NAMALWA (cell line): ENCODE measurements at regions not wholly inside any gene's neighbourhood (a gene's known extent, or its start where the extent isn't known, plus 50 kb on each side); places are given as distances from the start of the nearest gene placed in this dataset.
"Not testable (repeated sequence)": the region's sequence is repeated elsewhere in the genome, so short reads cannot be mapped to it uniquely, and the experiment has no call there.

ENCODE experiments used
- DNase-seq: peaks from one replicate; pipeline ENCODE4 v3.0.0-alpha.2; 2015; ENCODE audit warnings: low spot score

DNA sequence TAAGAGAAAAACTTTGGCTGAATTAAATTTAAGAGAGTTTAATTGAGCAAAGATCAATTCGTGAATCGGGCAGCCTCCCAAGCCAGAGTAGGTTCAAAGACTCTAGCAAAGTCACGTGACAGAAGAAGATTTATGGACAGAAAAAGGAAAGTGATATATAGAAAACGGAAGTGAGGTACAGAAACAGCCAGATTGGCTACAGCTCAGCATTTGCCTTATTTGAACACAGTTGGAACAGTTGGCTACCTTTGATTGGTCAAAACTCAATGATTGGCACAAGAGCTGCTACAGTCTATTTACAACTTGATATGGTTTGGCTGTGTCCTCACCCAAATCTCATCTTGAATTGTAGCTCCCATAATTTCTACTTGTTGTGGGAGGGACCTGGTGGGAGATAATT, 102.6 kb downstream of the PLG start:
- DNase-seq, result no peak

DNA sequence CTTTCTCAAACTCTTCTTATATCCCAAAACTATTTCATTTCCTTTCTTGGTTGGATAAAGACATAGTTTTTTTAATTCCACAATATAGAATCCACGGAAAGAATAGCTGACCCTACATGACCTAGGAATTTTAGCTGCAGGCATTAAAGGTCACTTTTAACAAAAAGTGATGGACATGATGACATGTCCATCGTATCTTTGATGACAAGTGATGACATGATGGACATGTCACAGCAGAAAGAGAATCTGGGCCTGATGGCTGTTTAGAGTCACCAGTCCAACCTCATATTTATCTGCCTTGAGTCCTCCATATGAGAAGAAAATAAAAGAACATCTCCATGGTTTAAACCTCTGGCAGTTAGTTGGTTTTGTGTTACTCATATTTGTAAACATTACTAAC, 106.2 kb downstream of the PLG start:
- no peak for DNase-seq

DNA sequence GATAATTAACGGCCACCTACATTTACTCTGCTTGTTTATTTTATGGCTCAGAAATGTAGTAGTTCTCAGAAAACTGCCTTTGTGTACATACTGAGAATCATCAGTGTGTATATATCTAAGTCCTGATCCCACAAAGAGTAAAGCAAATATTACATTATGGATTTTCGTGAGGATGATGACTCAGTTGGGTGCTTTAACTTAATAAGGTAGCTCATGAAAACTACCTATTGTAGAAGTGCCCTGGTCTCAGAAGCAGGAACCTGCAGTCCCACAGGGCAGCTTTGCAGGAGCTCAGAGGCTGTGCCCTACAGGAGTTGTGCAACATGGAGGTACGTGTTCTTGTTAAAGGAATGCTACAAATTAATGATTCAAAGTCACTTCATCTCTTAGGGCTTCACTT, 108.2 kb downstream of the PLG start:
- DNase-seq, result no peak

DNA sequence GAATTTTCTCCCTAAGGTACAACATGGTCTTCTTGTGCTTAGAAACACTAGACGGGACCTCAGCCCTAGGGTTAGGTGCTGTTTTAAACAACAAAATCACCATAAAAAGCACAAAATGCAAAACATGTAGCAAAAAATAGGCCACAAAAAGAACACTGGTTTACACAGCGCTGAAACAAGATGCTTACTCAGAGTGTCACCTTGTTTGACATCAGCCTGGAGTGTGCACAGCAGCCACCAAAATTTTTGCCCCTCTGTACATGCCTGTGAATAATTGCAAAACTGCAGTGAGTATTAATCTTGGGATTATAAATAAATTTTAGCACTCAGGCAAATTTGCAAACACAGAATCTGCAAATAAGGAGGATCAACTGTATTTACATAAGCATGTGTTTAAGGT, 110.1 kb downstream of the PLG start:
- DNase-seq, result no peak

DNA sequence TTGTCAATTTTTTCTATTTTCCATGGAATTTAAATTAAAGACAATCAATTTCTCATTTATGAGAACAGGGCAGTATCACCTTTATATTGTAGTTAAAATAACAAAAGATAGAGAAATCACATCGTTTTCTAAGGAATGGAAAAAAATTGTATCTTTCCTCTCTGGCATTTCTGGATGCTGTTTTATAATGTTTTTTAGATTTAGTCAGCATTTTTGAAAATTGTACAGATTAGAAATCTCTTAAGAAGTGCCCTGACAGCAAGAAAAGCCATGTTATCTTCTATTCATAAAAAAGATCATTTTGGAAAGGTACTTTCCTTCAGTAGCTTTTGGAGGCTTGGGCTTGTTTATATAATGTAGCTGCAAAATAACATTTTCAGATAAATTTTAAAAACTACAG, 116.9 kb downstream of the PLG start:
- DNase-seq, result no peak

DNA sequence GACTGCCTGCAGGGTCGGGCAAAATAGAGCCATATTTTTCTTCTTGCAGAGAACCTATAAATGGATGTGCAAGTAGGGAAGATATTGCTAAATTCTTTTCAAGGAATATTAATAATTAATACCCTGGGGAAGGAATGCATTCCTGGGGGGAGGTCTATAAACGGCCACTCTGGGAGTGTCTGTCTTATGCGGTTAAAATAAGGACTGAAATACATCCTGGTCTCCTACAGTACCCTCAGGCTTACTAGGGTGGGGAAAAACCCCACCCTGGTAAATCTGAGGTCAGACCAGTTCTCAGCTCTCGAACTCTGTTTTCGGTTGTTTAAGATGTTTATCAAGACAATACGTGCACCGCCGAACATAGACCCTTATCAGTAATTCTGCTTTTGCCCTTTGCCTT, 118.6 kb downstream of the PLG start:
- DNase-seq, result not testable (repeated sequence)

DNA sequence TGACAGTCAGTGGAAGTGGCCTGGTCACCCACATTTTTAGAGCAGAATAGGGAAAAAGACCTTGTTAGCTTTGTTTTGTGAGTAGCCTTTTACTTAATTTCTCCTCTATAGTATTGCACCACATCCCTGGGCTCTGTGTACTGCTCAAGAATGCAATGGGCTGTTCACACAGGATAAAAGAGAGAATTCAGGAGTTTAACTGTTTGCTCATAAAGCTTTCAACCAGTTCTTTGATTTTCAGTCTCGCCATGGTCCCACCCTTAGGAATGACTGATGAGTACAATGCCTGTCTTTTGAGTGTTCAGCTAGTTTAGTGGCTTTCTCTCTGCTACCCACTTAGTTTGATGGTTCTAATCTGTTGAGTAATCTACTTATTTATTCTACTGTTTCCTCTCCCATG, 129.7 kb downstream of the PLG start:
- DNase-seq, result no peak

DNA sequence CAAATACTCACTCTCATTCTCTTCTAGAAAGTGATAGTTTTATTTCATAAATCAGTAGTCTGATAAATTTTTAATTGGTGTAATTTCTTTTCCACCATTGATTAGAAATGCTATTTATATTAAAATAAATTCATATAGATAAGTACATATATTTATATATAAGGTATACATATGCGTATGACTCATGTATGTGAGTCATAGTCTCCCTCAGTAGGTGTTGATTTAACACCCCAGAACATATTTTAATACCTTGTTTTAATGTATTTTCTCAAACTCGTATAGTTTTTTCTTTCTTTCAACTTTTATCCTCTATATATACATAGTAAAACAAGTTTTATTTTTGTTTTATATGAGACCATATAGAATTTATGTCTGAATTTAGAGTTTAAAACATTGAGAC, 130.4 kb downstream of the PLG start:
- no peak for DNase-seq

DNA sequence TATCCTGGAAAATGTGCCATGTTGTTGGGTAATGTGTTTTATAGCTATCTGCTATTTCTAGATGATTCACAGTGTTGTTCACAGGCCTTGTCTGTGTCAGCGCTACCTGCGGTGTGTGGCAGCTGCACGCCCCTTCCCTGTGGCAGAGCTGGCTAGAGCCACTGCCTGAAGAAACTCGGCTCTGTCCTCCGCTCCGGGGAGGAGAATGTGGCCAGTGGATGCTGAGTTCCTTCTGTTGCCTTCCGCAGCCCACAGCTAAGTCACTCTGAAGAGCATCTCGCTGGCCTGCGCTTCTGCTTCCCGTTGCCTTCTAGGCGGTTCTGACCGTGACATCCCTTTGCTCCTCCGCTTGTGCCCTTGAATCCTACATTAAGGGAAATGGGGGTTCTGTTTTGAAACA, 135.1 kb downstream of the PLG start:
- DNase-seq, result no peak

DNA sequence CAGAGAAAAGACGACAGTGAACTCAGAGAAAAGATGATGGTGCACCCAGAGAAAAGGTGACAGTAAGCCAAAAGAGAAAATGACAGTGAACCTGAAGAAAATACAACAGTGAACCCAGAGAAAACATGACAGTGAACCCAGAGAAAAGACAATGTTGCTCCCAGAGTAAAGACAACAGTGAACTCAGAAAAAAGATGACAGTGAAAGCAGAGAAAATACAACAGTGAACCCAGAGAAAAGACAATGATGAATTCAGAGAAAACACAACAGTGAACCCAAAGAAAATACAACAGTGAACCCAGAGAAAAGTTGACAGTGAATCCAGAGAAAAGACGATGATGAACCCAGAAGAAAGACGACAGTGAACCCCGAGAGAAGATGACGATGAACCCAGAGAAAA, 140.5 kb upstream of the MAP3K4 start:
- no peak for DNase-seq

DNA sequence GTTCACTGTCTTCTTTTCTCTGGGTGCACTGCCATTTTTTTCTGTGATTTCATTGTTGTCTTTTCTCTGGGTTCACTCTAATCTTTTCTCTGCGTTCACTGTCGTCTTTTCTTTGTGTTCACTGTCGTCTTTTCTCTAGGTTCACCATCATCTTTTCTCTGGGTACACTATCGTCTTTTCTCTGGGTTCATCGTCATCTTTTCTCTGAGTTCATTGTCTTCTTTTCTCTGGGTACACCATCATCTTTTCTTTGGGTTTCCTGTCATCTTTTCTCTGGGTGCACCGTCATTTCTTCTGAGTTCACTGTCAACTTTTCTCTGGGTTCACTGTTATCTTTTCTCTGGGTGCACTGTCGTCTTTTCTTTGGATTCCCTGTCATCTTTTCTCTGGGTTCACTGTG, 137.6 kb upstream of the MAP3K4 start:
- DNase-seq, result no peak

DNA sequence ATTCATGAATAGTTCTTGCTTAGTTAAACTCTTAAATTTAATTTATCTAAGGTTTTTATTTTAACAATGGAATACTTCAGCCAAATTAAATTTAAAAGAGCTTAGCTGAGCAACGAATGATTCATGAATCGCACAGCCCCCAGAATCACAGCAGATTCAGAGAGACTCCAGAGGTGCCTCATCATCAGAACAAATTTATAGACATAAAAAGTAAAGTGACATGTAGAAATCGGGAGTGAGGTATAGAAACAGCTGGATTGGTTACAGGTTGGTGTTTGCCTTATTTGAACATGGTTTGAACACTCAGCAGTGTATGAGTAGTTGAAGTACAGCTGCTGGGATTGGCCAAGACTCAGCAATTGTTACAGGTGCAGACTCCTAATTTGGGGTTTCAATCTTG, 132.7 kb upstream of the MAP3K4 start:
- no peak for DNase-seq

DNA sequence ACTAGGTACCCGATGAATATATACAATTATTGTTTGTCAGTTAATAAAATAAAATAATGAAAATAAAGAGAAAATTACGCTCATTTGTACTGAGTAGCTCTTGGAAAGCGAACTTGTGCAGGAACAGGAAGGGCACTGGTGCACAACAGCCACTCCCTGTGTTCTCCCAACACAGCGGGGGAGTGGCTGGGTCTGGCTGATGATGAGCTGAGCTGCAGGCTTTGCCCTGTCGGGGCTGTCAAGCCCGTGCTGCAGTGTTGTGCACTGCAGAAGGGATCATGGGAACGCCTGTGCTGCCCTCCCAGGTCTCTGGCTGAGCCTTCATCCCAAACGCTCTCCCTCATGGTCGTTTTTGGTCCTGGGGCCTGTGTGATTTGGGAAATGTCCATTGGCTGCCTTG, 131.7 kb upstream of the MAP3K4 start:
- no peak for DNase-seq

DNA sequence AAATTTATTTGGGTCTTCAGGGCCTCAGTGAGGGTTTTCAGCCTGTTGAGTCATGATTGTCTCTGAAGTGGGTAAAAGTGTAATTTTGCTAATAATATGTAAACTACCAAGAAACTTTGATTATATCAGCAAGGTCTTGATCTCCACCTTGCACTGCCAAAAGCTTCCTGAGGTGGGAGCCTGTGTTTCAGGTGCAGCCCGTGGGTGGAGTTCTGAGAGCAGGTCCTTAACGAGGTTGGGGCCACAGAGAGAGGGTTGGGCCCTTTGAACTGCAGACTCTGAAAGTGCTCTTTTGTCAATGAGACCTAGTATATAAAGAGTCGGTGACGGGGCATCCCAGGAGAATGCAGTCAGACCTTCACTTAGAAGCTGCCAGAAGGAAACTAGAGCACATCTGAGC, 129.7 kb upstream of the MAP3K4 start:
- no peak for DNase-seq

DNA sequence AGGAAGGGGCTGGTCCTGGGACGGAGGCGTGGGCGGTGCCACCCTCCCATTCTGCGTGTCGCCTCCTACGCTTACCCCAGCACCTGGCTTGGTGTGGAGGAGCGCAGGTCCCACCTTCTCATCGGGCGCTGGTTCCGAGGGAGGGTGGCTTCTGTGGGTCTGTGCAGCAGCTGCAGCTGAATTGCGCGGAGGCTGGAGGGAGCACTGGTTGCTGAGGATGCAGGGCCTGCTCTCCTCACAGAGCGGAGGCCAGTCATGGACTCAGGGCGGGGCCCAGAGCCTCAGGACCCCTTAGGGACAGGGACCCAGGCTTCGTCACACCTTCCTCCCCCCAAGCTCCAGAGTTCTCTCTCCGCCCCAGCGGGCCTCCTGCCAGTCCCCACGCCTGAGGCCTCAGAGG, 127.8 kb upstream of the MAP3K4 start:
- no peak for DNase-seq

DNA sequence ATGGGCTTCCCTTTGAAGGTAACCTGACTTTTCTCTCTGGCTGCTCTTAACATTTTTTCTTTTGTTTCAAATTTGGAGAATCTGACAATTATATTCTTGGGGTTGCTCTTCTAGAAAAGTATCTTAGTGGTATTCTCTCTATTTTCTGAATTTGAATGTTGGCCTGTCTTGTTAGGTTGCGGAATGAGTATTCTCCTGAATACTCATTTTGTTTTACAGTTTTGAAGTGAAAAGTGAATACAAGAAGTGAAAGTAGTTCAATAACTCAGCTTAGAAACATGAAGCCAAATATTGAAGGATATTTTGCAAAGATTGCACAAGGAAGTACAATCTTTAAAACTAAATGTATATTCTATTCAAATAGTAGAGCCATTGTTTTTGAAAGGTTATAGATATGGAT, 120.2 kb upstream of the MAP3K4 start:
- no peak for DNase-seq

DNA sequence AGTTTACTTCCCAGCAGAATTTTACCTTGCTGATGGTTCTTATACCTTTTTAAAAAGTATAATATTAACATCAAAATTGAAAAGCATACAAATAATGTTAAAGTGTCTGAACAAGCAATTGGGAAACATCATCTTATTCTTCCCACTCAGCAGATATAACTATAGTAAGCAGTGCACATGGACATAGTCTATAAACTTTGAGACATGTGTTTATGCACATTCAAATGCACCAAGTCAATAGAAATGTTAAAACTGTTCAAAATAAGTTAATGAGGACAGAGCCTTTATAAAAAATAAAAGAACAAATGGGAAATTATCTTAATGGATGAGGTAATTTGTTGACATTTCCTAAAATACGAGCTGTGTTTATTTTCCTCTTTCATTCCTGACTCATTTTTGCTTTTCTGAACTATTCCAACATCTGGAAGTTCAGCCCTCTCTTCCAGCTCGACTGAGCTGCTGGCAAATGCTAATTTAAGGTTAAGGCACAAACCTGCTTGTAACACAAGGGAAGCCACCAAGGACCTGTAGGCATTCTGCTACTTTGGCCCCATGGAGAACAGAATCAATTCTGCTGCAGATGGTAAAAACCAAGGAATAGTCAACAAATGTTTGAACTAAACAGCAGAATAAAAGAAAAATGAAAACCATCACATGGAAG, 110.3 kb upstream of the MAP3K4 start:
- DNase-seq, result no peak

DNA sequence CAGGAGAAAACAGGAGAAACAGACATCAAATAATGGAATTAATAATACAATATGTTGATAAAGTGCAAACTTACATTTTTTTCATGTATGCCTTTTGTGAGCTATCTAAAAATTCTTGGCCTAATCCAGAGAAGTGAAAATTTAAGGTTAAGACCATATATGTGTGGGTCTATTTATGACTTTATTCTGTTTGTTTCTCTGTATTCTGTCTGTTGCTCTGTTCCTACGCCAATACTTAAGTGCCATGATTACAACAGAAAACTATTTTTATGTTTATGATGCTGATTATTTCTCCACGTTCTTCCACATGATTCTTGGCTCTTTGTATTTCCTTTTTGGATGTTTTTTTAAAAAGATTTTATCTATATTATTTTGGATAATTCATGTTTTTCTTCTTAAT, 109.6 kb upstream of the MAP3K4 start:
- no peak for DNase-seq

DNA sequence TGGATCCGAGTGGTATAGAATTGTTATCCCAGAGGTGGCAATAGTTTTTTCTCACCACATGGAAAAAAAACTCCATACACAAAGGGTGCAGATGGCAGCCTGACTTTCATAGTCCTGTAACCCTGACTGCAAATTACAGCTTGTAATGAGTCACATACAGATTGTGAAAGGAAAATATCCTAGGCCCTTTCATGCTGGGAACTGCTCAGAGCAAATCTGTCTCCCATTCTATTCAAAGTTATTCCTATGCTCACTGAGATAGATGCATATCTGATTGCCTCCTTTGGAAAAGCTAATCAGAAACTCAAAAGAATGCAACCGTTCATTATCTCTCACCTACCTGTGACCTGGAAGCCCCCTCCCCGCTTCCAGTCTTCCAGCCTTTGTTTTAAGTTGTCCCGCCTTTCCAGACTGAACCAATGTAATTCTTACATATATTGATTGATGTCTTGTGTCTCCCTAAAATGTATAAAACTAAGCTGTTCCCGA, 108.7 kb upstream of the MAP3K4 start:
- no peak for DNase-seq

DNA sequence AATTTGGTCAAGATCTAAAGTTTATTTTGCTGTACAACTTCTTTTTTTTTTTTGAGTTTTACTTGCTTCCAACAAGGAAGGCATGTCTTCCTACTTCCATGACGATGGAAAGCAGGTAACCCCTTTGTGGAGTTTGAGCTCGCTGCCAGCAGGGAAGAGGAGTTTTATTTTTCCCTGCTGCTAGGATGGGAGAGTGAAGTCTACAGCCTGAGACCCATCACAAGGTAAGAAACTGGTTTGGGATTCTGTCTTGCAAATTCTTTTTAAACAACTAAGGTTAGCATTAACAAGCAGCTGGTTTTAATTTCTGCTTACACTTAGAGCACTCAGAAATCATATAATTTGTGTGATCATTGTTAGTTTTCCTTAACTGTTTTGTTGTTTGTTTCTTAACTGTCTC, 108.0 kb upstream of the MAP3K4 start:
- no peak for DNase-seq

DNA sequence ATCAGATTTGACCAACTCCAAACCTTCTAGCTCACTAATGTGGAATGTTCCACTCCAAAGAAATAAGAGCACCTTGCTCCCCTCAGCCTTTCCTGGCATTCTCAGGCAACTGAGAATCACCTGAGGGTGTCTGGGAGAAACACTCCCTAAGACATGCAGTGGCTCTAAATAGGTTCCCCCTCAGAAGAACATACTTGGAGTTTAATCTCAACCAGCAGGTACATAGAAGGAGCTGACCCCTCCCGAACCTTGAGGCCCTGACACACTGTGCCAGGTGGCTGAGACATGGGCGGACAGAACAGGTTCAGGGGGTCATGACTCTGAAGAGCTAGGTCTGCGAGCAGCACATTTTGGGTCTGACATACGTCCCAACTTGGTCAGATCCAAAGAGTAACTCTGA, 107.6 kb upstream of the MAP3K4 start:
- DNase-seq, result no peak

DNA sequence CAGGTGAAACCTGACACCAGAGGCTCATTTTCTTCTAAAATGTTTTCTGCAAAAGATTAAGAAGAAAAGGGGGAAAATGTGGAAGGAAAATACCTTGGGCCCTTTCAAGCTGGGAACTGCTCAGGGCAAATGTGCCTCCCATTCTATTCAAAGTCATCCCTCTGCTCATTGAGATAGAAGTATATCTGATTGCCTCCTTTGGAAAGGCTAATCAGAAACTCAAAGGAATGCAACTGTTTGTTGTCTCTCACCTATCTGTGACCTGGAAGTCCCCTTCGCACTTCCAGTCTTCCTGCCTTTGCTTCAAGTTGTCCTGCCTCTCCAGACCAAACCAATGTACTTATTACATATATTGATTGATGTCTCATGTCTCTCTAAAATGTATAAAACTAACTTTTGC, 102.4 kb upstream of the MAP3K4 start:
- DNase-seq, result not testable (repeated sequence)

DNA sequence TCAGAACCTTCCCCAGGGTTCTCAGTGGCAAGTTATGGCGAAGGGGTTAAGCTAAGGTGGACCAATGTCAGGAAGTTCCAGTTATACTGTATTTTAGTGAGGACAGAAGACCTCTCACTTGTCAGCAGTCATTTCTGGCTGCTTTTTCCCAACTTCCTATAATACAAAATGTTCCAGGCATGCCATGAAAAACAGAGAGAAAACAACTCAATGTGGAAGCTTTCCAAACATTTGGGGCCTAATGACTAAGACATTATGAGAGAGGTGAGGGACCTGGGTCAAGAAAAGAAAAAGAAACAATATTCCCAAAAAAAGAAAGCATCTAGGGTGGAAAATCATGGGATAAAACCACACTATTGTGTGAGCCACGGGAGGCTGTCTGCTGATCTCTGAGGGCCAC, 99.9 kb upstream of the MAP3K4 start:
- no peak for DNase-seq

DNA sequence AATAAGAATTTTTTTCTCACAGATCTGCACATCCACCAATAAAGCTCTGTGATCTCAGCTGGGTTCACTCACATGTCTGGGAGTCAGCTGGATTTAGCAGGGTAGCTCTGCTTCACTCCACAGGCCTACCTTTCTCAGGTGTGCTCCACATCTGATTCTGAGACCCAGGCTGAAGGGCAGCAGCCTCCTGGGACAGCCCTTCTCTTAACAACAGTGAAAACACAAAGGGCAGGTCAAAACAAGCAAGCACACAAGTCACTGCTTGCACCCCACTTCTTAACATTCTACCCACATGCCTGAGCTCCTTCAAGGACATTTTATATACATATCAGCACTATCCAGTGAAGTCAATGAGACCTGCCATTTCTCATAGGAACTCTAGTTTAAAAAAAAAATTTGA, 96.0 kb upstream of the MAP3K4 start:
- no peak for DNase-seq
